NB4 (cell line): ENCODE measurements at regions not wholly inside any gene's neighbourhood (a gene's known extent, or its start where the extent isn't known, plus 50 kb on each side); places are given as distances from the start of the nearest gene placed in this dataset.

ENCODE experiments used
- CTCF ChIP-seq: IDR thresholded peaks from one replicate; pipeline ENCODE4 v1.5.1; 2012; ENCODE audit warnings: low read depth, low read length
- MAX ChIP-seq: IDR thresholded peaks from 2 replicates; pipeline ENCODE4 v1.6.1; 2011; ENCODE audit warnings: low read depth, low read length
- MYC ChIP-seq: IDR thresholded peaks from 2 replicates; pipeline ENCODE4 v1.6.1; 2011; ENCODE audit warnings: low read depth, low read length
- POLR2A ChIP-seq: IDR thresholded peaks from 2 replicates; pipeline ENCODE4 v1.6.1; 2011; ENCODE audit warnings: mild to moderate bottlenecking; ENCODE audit not compliant: insufficient read length; ENCODE audit errors: extremely low read depth

- TF ChIP-seq CTCF (no peak), POLR2A (no peak), MAX (no peak), MYC (no peak)
These were observed 272.8 kb upstream of the RORA start for GRCh38 chr15:61501815-61502389.
